ENCODE measurements at regions not wholly inside any gene's neighbourhood (a gene's known extent, or its start where the extent isn't known, plus 50 kb on each side); places are given as distances from the start of the nearest gene placed in this dataset.

GRCh38 chr1:243996223-243996622 lies 54.9 kb upstream of the ZBTB18 start:
- ChIA-PET POLR2A (no interaction called here), CTCF (no interaction called here)
- DNase-seq (ENCODE audit: low read depth): no peak
- no peak for TF ChIP-seq CTCF (IDR thresholded peaks at IDR 0.05; ENCODE audit: insufficient read depth, low read depth, low read length)
- Histone ChIP-seq H3K4me3 (ENCODE audit: low read depth, low read length) (no peak overlapping the region), H3K36me3 (ENCODE audit: control insufficient read depth, insufficient read depth, low read length) (no peaks in the 10 kb centered on the region), H3K27me3 (ENCODE audit: control insufficient read depth, insufficient read depth, low read length) (no peaks in the 10 kb centered on the region; the same call in 1 of the 2 replicates)

- no peak for TF ChIP-seq CTCF (IDR thresholded peaks at IDR 0.05; ENCODE audit: insufficient read depth, low read depth, low read length)
- H3K36me3 ChIP-seq (ENCODE audit: control insufficient read depth, insufficient read depth, low read length): no peaks in the 10 kb centered on the region
- no peaks in the 10 kb centered on the region; the same call in 1 of the 2 replicates for H3K27me3 ChIP-seq (ENCODE audit: control insufficient read depth, insufficient read depth, low read length)
- DNase-seq (ENCODE audit: low read depth): no peak
- POLR2A ChIA-PET: no interaction called here
- CTCF ChIA-PET: no interaction called here
- no peak overlapping the region for H3K4me3 ChIP-seq (ENCODE audit: low read depth, low read length)
Observed at GRCh38 chr1:243991650-243992049, 59.4 kb upstream of the ZBTB18 start.

- TF ChIP-seq CTCF (IDR thresholded peaks at IDR 0.05; ENCODE audit: insufficient read depth, low read depth, low read length): no peak
- Histone ChIP-seq H3K36me3 (ENCODE audit: control insufficient read depth, insufficient read depth, low read length) (no peaks in the 10 kb centered on the region), H3K4me3 (ENCODE audit: low read depth, low read length) (no peak overlapping the region), H3K27me3 (ENCODE audit: control insufficient read depth, insufficient read depth, low read length) (no peaks in the 10 kb centered on the region; the same call in 1 of the 2 replicates)
- POLR2A ChIA-PET: no interaction called here
- no peak for DNase-seq (ENCODE audit: low read depth)
- CTCF ChIA-PET: interaction anchor here (1.0 kb wide), 1 partner anchor 46 kb away, joined by 3 read pairs; no protein-coding TSS in a partner anchor
Observed at GRCh38 chr1:243984788-243985187, 66.3 kb upstream of the ZBTB18 start.

GRCh38 chr1:243982447-243983018 lies 68.5 kb upstream of the ZBTB18 start:
- no peak for DNase-seq (ENCODE audit: low read depth)
- CTCF ChIA-PET: no interaction called here
- POLR2A ChIA-PET: no interaction called here
- H3K36me3 ChIP-seq (ENCODE audit: control insufficient read depth, insufficient read depth, low read length): no peaks in the 10 kb centered on the region
- TF ChIP-seq CTCF (IDR thresholded peaks at IDR 0.05; ENCODE audit: insufficient read depth, low read depth, low read length): no peak
- no peak overlapping the region for H3K4me3 ChIP-seq (ENCODE audit: low read depth, low read length)
- no peaks in the 10 kb centered on the region; the same call in 1 of the 2 replicates for H3K27me3 ChIP-seq (ENCODE audit: control insufficient read depth, insufficient read depth, low read length)

- CTCF ChIA-PET: no interaction called here
- no peaks in the 10 kb centered on the region for H3K36me3 ChIP-seq (ENCODE audit: control insufficient read depth, insufficient read depth, low read length)
- POLR2A ChIA-PET: no interaction called here
- DNase-seq (ENCODE audit: low read depth): no peak
- H3K27me3 ChIP-seq (ENCODE audit: control insufficient read depth, insufficient read depth, low read length): no peaks in the 10 kb centered on the region; the same call in 1 of the 2 replicates
- no peak overlapping the region for H3K4me3 ChIP-seq (ENCODE audit: low read depth, low read length)
- no peak for TF ChIP-seq CTCF (IDR thresholded peaks at IDR 0.05; ENCODE audit: insufficient read depth, low read depth, low read length)
Observed at GRCh38 chr1:243980471-243980870, 70.6 kb upstream of the ZBTB18 start.

Measured in BJ (cell line).